HG03108 (cell line): ENCODE measurements at regions not wholly inside any gene's neighbourhood (a gene's known extent, or its start where the extent isn't known, plus 50 kb on each side); places are given as distances from the start of the nearest gene placed in this dataset.
"Not testable (repeated sequence)": the region's sequence is repeated elsewhere in the genome, so short reads cannot be mapped to it uniquely, and the experiment has no call there.

Experiments
- ATAC-seq: cut with Tn5 transposase; IDR thresholded peaks from one replicate; pipeline ENCODE4 v1.9.1; 2021; ENCODE audit warnings: moderate library complexity; ENCODE audit not compliant: unreplicated experiment

- no peak for ATAC-seq
Observed at GRCh38 chr5:135279328-135279727, 119.7 kb downstream of the MACROH2A1 start.

GRCh38 chr5:135276151-135276550, 122.9 kb downstream of the MACROH2A1 start:
- ATAC-seq = no peak

GRCh38 chr5:135273212-135273611, 125.8 kb downstream of the MACROH2A1 start:
- ATAC-seq = no peak

- no peak for ATAC-seq
Observed at GRCh38 chr5:135272311-135272805, 126.7 kb downstream of the MACROH2A1 start.

- no peak for ATAC-seq
Observed at GRCh38 chr5:135271533-135272310, 127.3 kb downstream of the MACROH2A1 start.

- ATAC-seq = no peak
Observed at GRCh38 chr5:135269931-135270421, 129.1 kb downstream of the MACROH2A1 start.

GRCh38 chr5:135269199-135269598, 129.8 kb downstream of the MACROH2A1 start:
- ATAC-seq = no peak

- no peak for ATAC-seq
Observed at GRCh38 chr5:135266975-135267374, 132.1 kb downstream of the MACROH2A1 start.

GRCh38 chr5:135266303-135266635, 132.8 kb downstream of the MACROH2A1 start:
- ATAC-seq = no peak

GRCh38 chr5:135265497-135266302, 133.3 kb downstream of the MACROH2A1 start:
- ATAC-seq = no peak

- ATAC-seq = no peak
Observed at GRCh38 chr5:135264451-135265440, 134.3 kb downstream of the MACROH2A1 start.

GRCh38 chr5:135263022-135263668, 135.9 kb downstream of the MACROH2A1 start:
- no peak for ATAC-seq

GRCh38 chr5:135262364-135262763, 136.7 kb downstream of the MACROH2A1 start:
- no peak for ATAC-seq

- ATAC-seq = not testable (repeated sequence)
Observed at GRCh38 chr5:135260108-135260507, 138.9 kb downstream of the MACROH2A1 start.

- ATAC-seq = no peak
Observed at GRCh38 chr5:135255461-135256178, 143.4 kb downstream of the MACROH2A1 start.

GRCh38 chr5:135254183-135254582, 144.8 kb downstream of the MACROH2A1 start:
- no peak for ATAC-seq

- no peak for ATAC-seq
Observed at GRCh38 chr5:135253601-135254178, 145.3 kb downstream of the MACROH2A1 start.

GRCh38 chr5:135251093-135251492, 147.9 kb downstream of the MACROH2A1 start:
- no peak for ATAC-seq

GRCh38 chr5:135250671-135251070, 148.4 kb downstream of the MACROH2A1 start:
- ATAC-seq = no peak
